ENCODE measurements at regions not wholly inside any gene's neighbourhood (a gene's known extent, or its start where the extent isn't known, plus 50 kb on each side); places are given as distances from the start of the nearest gene placed in this dataset.
"Not testable (repeated sequence)": the region's sequence is repeated elsewhere in the genome, so short reads cannot be mapped to it uniquely, and the experiment has no call there.

GRCh38 chr5:37929791-37930190 is 90.0 kb upstream of the GDNF start (continued):
- no peak for TF ChIP-seq MAX (IDR thresholded peaks at IDR 0.05)
- no peak for TF ChIP-seq JUND (IDR thresholded peaks at IDR 0.05)

GRCh38 chr5:37927753-37928152 is 87.9 kb upstream of the GDNF start:
- H3K9me3 ChIP-seq (ENCODE audit: control insufficient read depth in 1 of 2, insufficient read depth in 1 of 2, low read depth in 1 of 2, low read length in 2 of 2); intact Hi-C loops (cut with micrococcal nuclease); POLR2A ChIA-PET; H4K20me1 ChIP-seq (ENCODE audit: insufficient read depth); H3K27me3 ChIP-seq (ENCODE audit: insufficient read depth, low read length); H3K9me2 ChIP-seq (ENCODE audit: insufficient read depth); H3K27ac ChIP-seq (ENCODE audit: low read depth, low read length); DNase-seq (ENCODE audit: low read depth, low spot score); H3K4me3 ChIP-seq (replicated peaks in 1 of 2; ENCODE audit: low read depth in 1 of 2, low read length in 2 of 2); H3K36me3 ChIP-seq (ENCODE audit: control insufficient read depth in 1 of 2, insufficient read depth in 2 of 2, low read length in 2 of 2); H3K4me1 ChIP-seq (ENCODE audit: control insufficient read depth in 1 of 2, insufficient read depth in 2 of 2, low read length in 2 of 2); H3K79me2 ChIP-seq (ENCODE audit: insufficient read depth, low read length); H3K4me2 ChIP-seq (ENCODE audit: low read length); H2AFZ ChIP-seq (ENCODE audit: low read depth, low read length, poor library complexity, severe bottlenecking); CTCF ChIA-PET; ATAC-seq; BruUV-seq (replicated peaks); RAD21 ChIA-PET (ENCODE audit: low non-redundant PET in 1 of 2, low total read pairs in 2 of 2, uncharacterized antibody in 2 of 2, unreplicated experiment in 2 of 2); H3K9ac ChIP-seq (ENCODE audit: low read length): not testable (repeated sequence)

GRCh38 chr5:37926732-37927131 is 86.9 kb upstream of the GDNF start:
- Histone ChIP-seq H3K9me2 (ENCODE audit: insufficient read depth) (no peaks in the 10 kb centered on the region), H3K9me3 (ENCODE audit: control insufficient read depth in 1 of 2, insufficient read depth in 1 of 2, low read depth in 1 of 2, low read length in 2 of 2) (no peaks in the 10 kb centered on the region), H2AFZ (ENCODE audit: low read depth, low read length, poor library complexity, severe bottlenecking) (no peak overlapping the region), H3K4me3 (replicated peaks in 1 of 2; ENCODE audit: low read depth in 1 of 2, low read length in 2 of 2) (no peak overlapping the region), H3K4me2 (ENCODE audit: low read length) (no peak overlapping the region), H3K27ac (ENCODE audit: low read depth, low read length) (no peak overlapping the region), H3K79me2 (ENCODE audit: insufficient read depth, low read length) (no peaks in the 10 kb centered on the region), H3K36me3 (ENCODE audit: control insufficient read depth in 1 of 2, insufficient read depth in 2 of 2, low read length in 2 of 2) (no peaks in the 10 kb centered on the region), H3K27me3 (ENCODE audit: insufficient read depth, low read length) (peaks cover 10% of the 10 kb centered on the region; the same call in 1 of the 2 replicates), H4K20me1 (ENCODE audit: insufficient read depth) (no peaks in the 10 kb centered on the region), H3K9ac (ENCODE audit: low read length) (no peak overlapping the region), H3K4me1 (ENCODE audit: control insufficient read depth in 1 of 2, insufficient read depth in 2 of 2, low read length in 2 of 2) (no peaks in the 10 kb centered on the region)
- no TSS peak for BruUV-seq (replicated peaks)
- ChIA-PET POLR2A (no interaction called here), CTCF (no interaction called here), RAD21 (ENCODE audit: low non-redundant PET in 1 of 2, low total read pairs in 2 of 2, uncharacterized antibody in 2 of 2, unreplicated experiment in 2 of 2) (no interaction called here)
- DNase-seq (ENCODE audit: low read depth, low spot score) (no peak), ATAC-seq (no peak)
- intact Hi-C loops (cut with micrococcal nuclease), result no loop called here
- TF ChIP-seq ATF3 (IDR thresholded peaks at IDR 0.05) (no peak), SP1 (IDR thresholded peaks at IDR 0.05; ENCODE audit: low read depth) (no peak), CTCF (IDR thresholded peaks at IDR 0.05 in 2 of 3, conservative IDR thresholded peaks at IDR 0.05 in 1 of 3; ENCODE audit: borderline replicate concordance in 1 of 3, insufficient read depth in 1 of 3, low read depth in 2 of 3, low read length in 2 of 3) (0 out of 6 replicates have a peak, but pooled peaks of 1 of the 3 experiments have one; percentile 6), POLR2AphosphoS5 (IDR thresholded peaks at IDR 0.05; ENCODE audit: low read depth, low read length) (no peak), EZH2 (IDR thresholded peaks at IDR 0.05) (no peak), REST (IDR thresholded peaks at IDR 0.05; ENCODE audit: low read depth) (no peak), TCF7L2 (IDR thresholded peaks at IDR 0.05; ENCODE audit: borderline replicate concordance, extremely low read depth, insufficient read depth, insufficient read length) (no peak), ZFX (IDR thresholded peaks at IDR 0.05) (no peak), EZH2phosphoT487 (IDR thresholded peaks at IDR 0.05; ENCODE audit: borderline replicate concordance) (no peak), RAD21 (IDR thresholded peaks at IDR 0.05; ENCODE audit: low read depth) (0 out of 2 replicates have a peak, but pooled peaks have one; percentile 12)
